GM19043 (cell line): ENCODE measurements at regions not wholly inside any gene's neighbourhood (a gene's known extent, or its start where the extent isn't known, plus 50 kb on each side); places are given as distances from the start of the nearest gene placed in this dataset.
"Not testable (repeated sequence)": the region's sequence is repeated elsewhere in the genome, so short reads cannot be mapped to it uniquely, and the experiment has no call there.

ENCODE experiments used
- ATAC-seq: cut with Tn5 transposase; IDR thresholded peaks from one replicate; pipeline ENCODE4 v1.9.1; 2021; ENCODE audit warnings: low read depth; ENCODE audit not compliant: unreplicated experiment

GRCh38 chr1:67609577-67610341 lies 75.2 kb upstream of the GADD45A start:
- ATAC-seq = no peak

DNA sequence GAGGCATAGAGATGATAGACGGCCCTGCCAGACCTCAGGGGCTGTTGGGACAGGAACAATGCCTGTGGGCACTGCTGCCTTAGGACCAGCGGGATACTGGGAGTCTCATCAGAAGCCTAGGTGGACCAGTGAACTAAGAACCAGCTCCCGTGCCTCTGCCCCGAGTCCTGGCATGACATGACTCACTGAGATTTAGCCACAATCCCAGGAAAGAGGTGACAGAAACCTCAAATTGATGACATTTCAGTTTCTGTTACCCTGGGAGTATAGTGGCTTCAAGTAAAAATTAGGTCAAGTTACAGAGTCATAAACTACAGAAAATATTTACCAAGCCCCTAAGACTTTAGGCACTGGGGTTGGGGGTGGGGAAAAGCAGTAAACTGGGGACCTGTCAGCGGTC lies 74.6 kb upstream of the GADD45A start:
- no peak for ATAC-seq

DNA sequence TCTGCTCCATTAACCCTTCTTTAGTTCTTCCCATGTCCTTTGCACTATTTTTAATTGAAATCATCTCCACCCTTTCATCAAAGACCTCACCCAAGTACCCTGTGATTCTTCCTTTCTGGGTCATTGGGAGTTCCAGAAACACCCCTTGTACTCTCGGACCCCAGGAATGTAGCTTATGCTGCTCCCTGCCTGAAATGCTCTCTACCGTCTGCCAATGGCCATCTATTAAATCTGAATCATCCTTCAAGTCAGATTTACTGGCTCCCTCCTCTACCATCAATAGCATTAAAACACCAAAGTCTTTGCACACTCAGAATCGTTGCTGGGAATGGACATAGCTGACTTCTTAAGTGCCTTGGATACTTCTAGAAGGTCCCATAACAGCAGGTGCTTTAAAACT lies 73.2 kb upstream of the GADD45A start:
- ATAC-seq = no peak

DNA sequence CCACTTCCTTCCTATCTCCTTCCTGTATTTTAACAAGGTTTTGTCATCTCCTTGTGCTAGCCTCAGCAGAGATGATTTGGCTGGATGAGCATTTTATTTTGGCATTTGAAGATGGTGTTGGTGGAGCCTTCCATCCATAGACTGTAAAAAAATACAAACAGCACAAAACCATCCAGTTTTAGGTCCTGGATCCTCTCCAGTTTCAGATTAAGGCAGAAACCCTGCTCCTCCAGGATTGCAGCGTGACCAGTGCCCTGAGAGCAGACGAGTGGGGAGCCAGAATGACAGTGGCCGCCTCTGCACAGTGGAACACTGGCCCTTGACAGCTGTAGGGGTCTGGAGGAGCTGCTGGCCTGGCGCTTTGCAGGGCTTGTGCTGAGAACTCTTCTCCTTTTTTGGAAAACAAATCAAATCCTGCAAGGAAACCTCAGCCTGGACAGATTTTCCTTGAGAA lies 72.2 kb upstream of the GADD45A start:
- ATAC-seq = no peak

GRCh38 chr1:67613479-67613878 lies 71.5 kb upstream of the GADD45A start:
- ATAC-seq = not testable (repeated sequence)

- no peak for ATAC-seq
These were observed 70.5 kb upstream of the GADD45A start for GRCh38 chr1:67614511-67614934.

GRCh38 chr1:67615886-67616285 lies 69.1 kb upstream of the GADD45A start:
- ATAC-seq = no peak

- ATAC-seq = no peak
These were observed 68.5 kb upstream of the GADD45A start for GRCh38 chr1:67616394-67616985.

GRCh38 chr1:67618285-67619018 lies 66.5 kb upstream of the GADD45A start:
- no peak for ATAC-seq

GRCh38 chr1:67619080-67619479 lies 65.9 kb upstream of the GADD45A start:
- no peak for ATAC-seq

DNA sequence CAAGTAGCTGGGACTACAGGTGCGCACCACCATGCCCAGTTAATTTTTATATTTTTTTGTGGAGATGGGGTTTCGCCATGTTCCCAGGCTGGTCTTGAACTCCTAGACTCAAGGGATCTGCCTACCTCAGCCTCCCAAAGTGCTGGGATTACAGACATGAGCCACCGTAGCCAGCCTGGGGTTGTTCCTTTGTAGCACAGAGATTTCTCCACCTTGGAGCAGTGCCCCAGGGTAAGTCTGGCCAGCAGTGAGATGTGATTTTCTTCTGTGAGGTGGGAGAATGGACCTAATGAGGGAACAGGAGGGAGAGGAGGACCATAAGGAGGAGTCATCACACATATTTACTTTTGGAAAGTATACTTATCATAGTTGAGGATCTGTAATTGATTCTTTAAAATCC lies 61.1 kb upstream of the GADD45A start:
- no peak for ATAC-seq

DNA sequence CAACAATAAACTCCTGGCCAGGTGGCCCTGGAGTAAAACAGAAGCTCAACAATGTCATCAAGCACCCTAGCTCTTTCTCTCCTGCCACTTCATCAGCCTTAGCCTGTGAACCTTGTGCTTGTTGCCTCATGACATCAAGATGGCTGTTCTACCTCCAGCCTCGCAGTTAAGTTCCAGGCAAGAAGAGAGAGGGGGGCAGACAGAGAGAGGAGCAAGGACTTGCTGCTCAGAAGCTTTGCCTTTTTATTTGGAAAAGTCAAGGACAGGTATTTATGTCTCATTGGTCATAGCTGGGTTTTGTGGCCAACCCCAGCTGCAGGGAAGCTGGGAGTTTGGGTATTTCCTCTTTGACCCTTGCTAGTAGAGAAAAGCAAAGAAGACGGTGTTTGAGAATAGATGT lies 60.3 kb upstream of the GADD45A start:
- no peak for ATAC-seq

GRCh38 chr1:67626090-67626860 lies 58.7 kb upstream of the GADD45A start:
- ATAC-seq = no peak

- ATAC-seq = no peak
These were observed 58.2 kb upstream of the GADD45A start for GRCh38 chr1:67626861-67627235.

DNA sequence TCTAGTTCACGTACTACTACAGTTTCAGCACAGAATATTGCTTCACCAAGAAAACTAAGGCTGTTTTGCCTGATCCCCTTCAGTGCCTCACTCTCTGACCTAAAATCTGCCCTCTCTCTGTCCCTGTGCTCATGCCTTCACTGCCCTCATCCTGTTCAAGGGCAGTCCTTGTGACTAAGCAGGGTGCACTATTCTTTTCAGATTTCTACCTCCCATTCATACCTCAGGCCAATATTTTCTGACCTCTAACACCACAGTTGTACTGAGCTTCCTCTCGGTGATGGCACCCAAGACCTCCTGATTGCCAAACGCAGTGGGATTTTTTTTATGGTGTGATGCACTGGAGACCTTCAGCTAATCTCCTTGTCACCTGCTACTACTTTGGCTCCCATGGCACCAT lies 57.7 kb upstream of the GADD45A start:
- ATAC-seq = no peak

- no peak for ATAC-seq
These were observed 57.1 kb upstream of the GADD45A start for GRCh38 chr1:67627906-67628305.

GRCh38 chr1:67629370-67630075 lies 55.5 kb upstream of the GADD45A start:
- ATAC-seq = no peak

DNA sequence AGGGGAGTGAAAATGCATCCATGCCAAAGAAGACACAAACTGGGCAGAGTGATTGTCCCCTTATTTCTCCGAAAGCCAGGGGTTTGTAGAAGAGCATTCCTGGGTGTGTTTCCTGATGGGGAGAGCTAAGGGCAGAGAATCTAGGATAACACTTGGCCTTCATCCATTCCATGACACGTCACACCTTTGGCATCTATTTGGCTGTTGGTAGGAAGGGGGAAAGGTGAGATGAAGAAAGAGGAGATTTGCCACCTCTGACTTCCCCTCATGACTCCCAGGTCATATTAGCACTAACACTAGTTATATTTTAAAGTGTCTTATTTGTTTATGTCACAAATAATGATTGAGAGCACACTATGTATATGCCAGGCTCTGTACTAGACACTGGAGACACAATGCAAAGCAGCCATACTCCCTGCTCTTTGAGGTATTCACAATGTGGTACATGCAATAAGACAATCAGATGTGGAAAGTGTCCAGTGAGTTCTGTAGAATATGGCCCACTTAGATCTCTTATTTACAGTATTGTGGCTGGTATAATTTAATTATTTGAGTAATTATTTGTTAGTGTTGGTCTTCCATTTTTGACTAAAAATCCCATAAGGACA lies 54.5 kb upstream of the GADD45A start:
- no peak for ATAC-seq

DNA sequence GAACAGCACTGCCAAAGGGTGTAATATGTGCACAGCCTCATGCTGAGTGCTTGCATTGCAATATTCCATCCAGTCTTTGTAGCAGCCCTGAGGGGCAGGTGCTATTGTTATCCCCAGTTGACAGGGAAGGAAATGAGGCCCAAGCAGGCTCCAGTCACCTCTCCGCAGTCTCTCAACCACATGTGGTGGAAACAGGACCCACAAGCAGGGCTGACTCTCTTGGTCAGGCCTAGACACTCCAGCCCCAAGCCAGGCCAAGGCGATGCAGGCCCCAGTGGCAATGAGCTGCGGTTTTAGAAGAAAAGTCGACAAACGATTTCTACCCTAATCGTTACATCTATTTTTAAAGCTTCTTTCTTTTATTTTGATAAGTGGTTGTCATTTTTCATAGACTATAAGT lies 52.6 kb upstream of the GADD45A start:
- ATAC-seq = no peak
